ENCODE measurements at regions not wholly inside any gene's neighbourhood (a gene's known extent, or its start where the extent isn't known, plus 50 kb on each side); places are given as distances from the start of the nearest gene placed in this dataset.

- dilution Hi-C loops (cut with MboI; ENCODE audit: extremely low pct_ligation_motif_present, low sequenced_read_pairs): no loop called here
Observed at GRCh38 chr12:107291018-107291417, 197.7 kb upstream of the CRY1 start.

More at GRCh38 chr12:107291018-107291417, 197.7 kb upstream of the CRY1 start:
- ChIA-PET POLR2A (no interaction called here), CTCF (no interaction called here)
- Histone ChIP-seq H3K27me3 (ENCODE audit: control insufficient read depth in 2 of 2, insufficient read depth in 2 of 2, low read length in 2 of 2) (no peaks in the 10 kb centered on the region), H3K4me1 (ENCODE audit: control insufficient read depth, extremely low read depth, insufficient read depth, low read length) (no peaks in the 10 kb centered on the region), H3K9me3 (replicated peaks; ENCODE audit: control insufficient read depth, insufficient read depth, low read length) (no peaks in the 10 kb centered on the region), H2AFZ (ENCODE audit: low read depth, low read length) (no peak overlapping the region), H3K36me3 (ENCODE audit: control insufficient read depth in 2 of 2, extremely low read depth in 1 of 2, insufficient read depth in 2 of 2, low read length in 2 of 2) (no peaks in the 10 kb centered on the region), H3K9ac (replicated peaks; ENCODE audit: extremely low read depth, insufficient read depth, low read length) (no peak overlapping the region), H3K4me2 (ENCODE audit: insufficient read depth, low read length) (no peak overlapping the region), H4K20me1 (replicated peaks; ENCODE audit: control insufficient read depth, extremely low read depth, insufficient read depth, low read length) (no peaks in the 10 kb centered on the region), H3K9me1 (replicated peaks; ENCODE audit: control insufficient read depth, extremely low read depth, insufficient read depth, low read length) (no peaks in the 10 kb centered on the region), H3K27ac (ENCODE audit: insufficient read depth, low read depth, low read length) (no peak overlapping the region), H3K4me3 (replicated peaks in 1 of 3; ENCODE audit: insufficient read depth in 1 of 3, low read depth in 1 of 3, low read length in 3 of 3) (no peak overlapping the region), H3K79me2 (ENCODE audit: control insufficient read depth, insufficient read depth, low read length) (no peaks in the 10 kb centered on the region)
- BruUV-seq (replicated peaks): no TSS peak
- intact Hi-C loops (cut with micrococcal nuclease): no loop called here
- DNase-seq (ENCODE audit: low read depth, low spot score): no peak
- FAIRE-seq: no peak
- no peak for TF ChIP-seq POLR2AphosphoS5 (IDR thresholded peaks at IDR 0.05; ENCODE audit: insufficient read depth, low read depth, low read length)
- TF ChIP-seq JUN (IDR thresholded peaks at IDR 0.05; ENCODE audit: borderline replicate concordance, insufficient read depth, insufficient read length, low read depth): no peak
- no peak for TF ChIP-seq MYC (IDR thresholded peaks at IDR 0.05; ENCODE audit: low read depth, low read length)
- TF ChIP-seq CTCF (IDR thresholded peaks at IDR 0.05; ENCODE audit: extremely low read depth in 1 of 2, insufficient read depth in 1 of 2, low read depth in 1 of 2, low read length in 2 of 2): no peak
- no peak for TF ChIP-seq POLR2A (IDR thresholded peaks at IDR 0.05; ENCODE audit: low read depth, low read length)
- no peak for TF ChIP-seq GATA2 (IDR thresholded peaks at IDR 0.05; ENCODE audit: insufficient read depth, insufficient read length, low read depth, low read length)
- no peak for TF ChIP-seq MAX (IDR thresholded peaks at IDR 0.05; ENCODE audit: insufficient read depth, insufficient read length)
- no peak for TF ChIP-seq FOS (IDR thresholded peaks at IDR 0.05; ENCODE audit: borderline replicate concordance, insufficient read depth, low read length)
- TF ChIP-seq EZH2 (IDR thresholded peaks at IDR 0.05; ENCODE audit: borderline replicate concordance, low read depth, low read length, severe bottlenecking): no peak
